ENCODE measurements at regions not wholly inside any gene's neighbourhood (a gene's known extent, or its start where the extent isn't known, plus 50 kb on each side); places are given as distances from the start of the nearest gene placed in this dataset.

GRCh38 chr13:106723036-106723435 is 155.1 kb upstream of the ARGLU1 start (continued):
- TF ChIP-seq, protein P1, sequence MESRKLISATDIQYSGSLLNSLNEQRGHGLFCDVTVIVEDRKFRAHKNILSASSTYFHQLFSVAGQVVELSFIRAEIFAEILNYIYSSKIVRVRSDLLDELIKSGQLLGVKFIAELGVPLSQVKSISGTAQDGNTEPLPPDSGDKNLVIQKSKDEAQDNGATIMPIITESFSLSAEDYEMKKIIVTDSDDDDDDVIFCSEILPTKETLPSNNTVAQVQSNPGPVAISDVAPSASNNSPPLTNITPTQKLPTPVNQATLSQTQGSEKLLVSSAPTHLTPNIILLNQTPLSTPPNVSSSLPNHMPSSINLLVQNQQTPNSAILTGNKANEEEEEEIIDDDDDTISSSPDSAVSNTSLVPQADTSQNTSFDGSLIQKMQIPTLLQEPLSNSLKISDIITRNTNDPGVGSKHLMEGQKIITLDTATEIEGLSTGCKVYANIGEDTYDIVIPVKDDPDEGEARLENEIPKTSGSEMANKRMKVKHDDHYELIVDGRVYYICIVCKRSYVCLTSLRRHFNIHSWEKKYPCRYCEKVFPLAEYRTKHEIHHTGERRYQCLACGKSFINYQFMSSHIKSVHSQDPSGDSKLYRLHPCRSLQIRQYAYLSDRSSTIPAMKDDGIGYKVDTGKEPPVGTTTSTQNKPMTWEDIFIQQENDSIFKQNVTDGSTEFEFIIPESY (IDR thresholded peaks at IDR 0.05; ENCODE audit: borderline replicate concordance, low read depth), result no peak

- Histone ChIP-seq H3K27me3 (ENCODE audit: insufficient read depth) (no peaks in the 10 kb centered on the region), H3K27ac (ENCODE audit: low read depth in 2 of 2, low read length in 1 of 2) (no peak overlapping the region), H3K79me2 (ENCODE audit: insufficient read depth) (no peaks in the 10 kb centered on the region), H3K9me2 (no peaks in the 10 kb centered on the region), H3K4me2 (no peak overlapping the region), H3K4me1 (ENCODE audit: control insufficient read depth in 1 of 2, insufficient read depth in 2 of 2, low read depth in 1 of 2, low read length in 1 of 2) (no peaks in the 10 kb centered on the region), H3F3A (replicated peaks; ENCODE audit: insufficient read depth) (no peaks in the 10 kb centered on the region), H3K4me3 (ENCODE audit: low read depth in 2 of 2, low read length in 1 of 2) (no peak overlapping the region), H3K36me3 (replicated peaks in 1 of 2; ENCODE audit: control insufficient read depth in 1 of 2, insufficient read depth in 2 of 2, low read length in 1 of 2) (no peaks in the 10 kb centered on the region), H4K20me1 (ENCODE audit: insufficient read depth) (no peaks in the 10 kb centered on the region), H2AFZ (ENCODE audit: low read depth) (no peak overlapping the region), H3K9me3 (no peaks in the 10 kb centered on the region), H3K9ac (no peak overlapping the region)
- CTCF ChIA-PET, result interaction anchor here (0.9 kb wide), 1 partner anchor 26 kb away, joined by 3 read pairs; no protein-coding TSS in a partner anchor
- 12% methylated on average over 3 of the region's 3 CpGs for WGBS (ENCODE audit: low lambda C conversion rate)
- TF ChIP-seq EP300 (IDR thresholded peaks at IDR 0.05; ENCODE audit: borderline replicate concordance in 1 of 2, low read depth in 1 of 2, low read length in 1 of 2), result no peak
- TF ChIP-seq, protein P2, sequence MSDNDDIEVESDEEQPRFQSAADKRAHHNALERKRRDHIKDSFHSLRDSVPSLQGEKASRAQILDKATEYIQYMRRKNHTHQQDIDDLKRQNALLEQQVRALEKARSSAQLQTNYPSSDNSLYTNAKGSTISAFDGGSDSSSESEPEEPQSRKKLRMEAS (IDR thresholded peaks at IDR 0.05; ENCODE audit: low read depth), result no peak
- DNase-seq, result no peak
- POLR2A ChIA-PET, result no interaction called here
These were observed 154.7 kb upstream of the ARGLU1 start for GRCh38 chr13:106722620-106723019.

DNA sequence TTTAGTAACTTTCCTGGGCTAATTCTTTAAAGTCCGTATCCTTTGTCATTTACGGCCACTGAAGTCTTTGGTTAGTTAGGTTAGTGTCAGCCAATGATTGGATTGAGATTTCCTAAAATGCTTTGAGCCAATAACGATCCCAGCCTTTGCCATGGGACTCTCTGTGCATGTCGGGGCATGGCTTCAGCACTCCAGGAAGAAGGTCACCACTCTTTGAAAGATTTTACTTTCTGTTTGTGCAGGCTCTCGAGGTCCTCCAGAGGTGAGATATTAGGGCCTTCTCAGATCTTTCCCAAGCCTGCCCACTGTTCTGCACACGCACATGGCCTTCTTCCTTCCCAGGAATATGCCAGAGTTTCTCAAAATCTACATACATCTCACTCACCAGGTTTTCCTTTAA is 153.7 kb upstream of the ARGLU1 start:
- H3K9me2 ChIP-seq, result no peaks in the 10 kb centered on the region
- H3K4me1 ChIP-seq (ENCODE audit: control insufficient read depth in 1 of 2, insufficient read depth in 2 of 2, low read depth in 1 of 2, low read length in 1 of 2), result no peaks in the 10 kb centered on the region
- H3K79me2 ChIP-seq (ENCODE audit: insufficient read depth), result no peaks in the 10 kb centered on the region
- POLR2A ChIA-PET, result no interaction called here
- no peak overlapping the region for H3K4me3 ChIP-seq (ENCODE audit: low read depth in 2 of 2, low read length in 1 of 2)
- no peaks in the 10 kb centered on the region for H3K27me3 ChIP-seq (ENCODE audit: insufficient read depth)
- no peaks in the 10 kb centered on the region for H3F3A ChIP-seq (replicated peaks; ENCODE audit: insufficient read depth)
- no peaks in the 10 kb centered on the region for H4K20me1 ChIP-seq (ENCODE audit: insufficient read depth)
- H3K36me3 ChIP-seq (replicated peaks in 1 of 2; ENCODE audit: control insufficient read depth in 1 of 2, insufficient read depth in 2 of 2, low read length in 1 of 2), result no peaks in the 10 kb centered on the region
- 24% methylated on average over 6 of the region's 6 CpGs for WGBS (ENCODE audit: low lambda C conversion rate)
- no peak overlapping the region for H3K27ac ChIP-seq (ENCODE audit: low read depth in 2 of 2, low read length in 1 of 2)
- DNase-seq, result no peak
- H3K4me2 ChIP-seq, result no peak overlapping the region
- CTCF ChIA-PET, result no interaction called here
- no peaks in the 10 kb centered on the region for H3K9me3 ChIP-seq
- H3K9ac ChIP-seq, result no peak overlapping the region
- no peak overlapping the region for H2AFZ ChIP-seq (ENCODE audit: low read depth)
- TF ChIP-seq GABPA (IDR thresholded peaks at IDR 0.05; ENCODE audit: low read depth) (no peak), SIN3A (IDR thresholded peaks at IDR 0.05; ENCODE audit: borderline replicate concordance, low read depth, low read length) (no peak), CHD2 (IDR thresholded peaks at IDR 0.05; ENCODE audit: low read length, partially characterized antibody) (no peak), JUND (IDR thresholded peaks at IDR 0.05) (no peak), RCOR1 (IDR thresholded peaks at IDR 0.05; ENCODE audit: low read length) (no peak), NFIC (IDR thresholded peaks at IDR 0.05; ENCODE audit: borderline replicate concordance) (no peak), TAF1 (IDR thresholded peaks at IDR 0.05; ENCODE audit: borderline replicate concordance, low read depth, low read length) (no peak), TCF12 (IDR thresholded peaks at IDR 0.05) (no peak), TEAD4 (IDR thresholded peaks at IDR 0.05; ENCODE audit: borderline replicate concordance, insufficient read depth) (no peak), MXI1 (IDR thresholded peaks at IDR 0.05; ENCODE audit: low read depth, low read length) (no peak)
- TF ChIP-seq, protein P3, sequence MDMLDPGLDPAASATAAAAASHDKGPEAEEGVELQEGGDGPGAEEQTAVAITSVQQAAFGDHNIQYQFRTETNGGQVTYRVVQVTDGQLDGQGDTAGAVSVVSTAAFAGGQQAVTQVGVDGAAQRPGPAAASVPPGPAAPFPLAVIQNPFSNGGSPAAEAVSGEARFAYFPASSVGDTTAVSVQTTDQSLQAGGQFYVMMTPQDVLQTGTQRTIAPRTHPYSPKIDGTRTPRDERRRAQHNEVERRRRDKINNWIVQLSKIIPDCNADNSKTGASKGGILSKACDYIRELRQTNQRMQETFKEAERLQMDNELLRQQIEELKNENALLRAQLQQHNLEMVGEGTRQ (IDR thresholded peaks at IDR 0.05; ENCODE audit: borderline replicate concordance, low read depth, low read length), result no peak
- TF ChIP-seq, protein P4, sequence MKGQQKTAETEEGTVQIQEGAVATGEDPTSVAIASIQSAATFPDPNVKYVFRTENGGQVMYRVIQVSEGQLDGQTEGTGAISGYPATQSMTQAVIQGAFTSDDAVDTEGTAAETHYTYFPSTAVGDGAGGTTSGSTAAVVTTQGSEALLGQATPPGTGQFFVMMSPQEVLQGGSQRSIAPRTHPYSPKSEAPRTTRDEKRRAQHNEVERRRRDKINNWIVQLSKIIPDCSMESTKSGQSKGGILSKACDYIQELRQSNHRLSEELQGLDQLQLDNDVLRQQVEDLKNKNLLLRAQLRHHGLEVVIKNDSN (IDR thresholded peaks at IDR 0.05; ENCODE audit: borderline replicate concordance, low read depth), result no peak
